Mesendoderm (in vitro differentiated cells): ENCODE measurements at regions not wholly inside any gene's neighbourhood (a gene's known extent, or its start where the extent isn't known, plus 50 kb on each side); places are given as distances from the start of the nearest gene placed in this dataset.
A peak's percentile ranks its signal among the peaks of the same experiment; 100 is the strongest.

Experiments
- DNase-seq: peaks from one replicate; pipeline ENCODE4 v3.0.0; 2013
- H2AK5ac ChIP-seq: 2 replicates; pipeline ENCODE4 v1.6.1; 2013; ENCODE audit warnings: low read length, inconsistent platforms
- H2BK120ac ChIP-seq: 2 replicates; pipeline ENCODE4 v1.6.1; 2013; ENCODE audit warnings: low read depth, mild to moderate bottlenecking, low read length, moderate library complexity, mixed read lengths
- H2BK15ac ChIP-seq: replicated peaks from 2 replicates; pipeline ENCODE4 v1.6.1; 2013; ENCODE audit warnings: low read depth, mild to moderate bottlenecking, moderate library complexity
- H2BK5ac ChIP-seq: 2 replicates; pipeline ENCODE4 v1.6.1; 2013; ENCODE audit warnings: low read length, inconsistent platforms
- H3K18ac ChIP-seq: 2 replicates; pipeline ENCODE4 v1.6.1; 2013; ENCODE audit warnings: mild to moderate bottlenecking, low read length, mixed read lengths
- H3K23ac ChIP-seq: one replicate; pipeline ENCODE4 v1.6.1; 2013; ENCODE audit warnings: low read length
- H3K27ac ChIP-seq: 2 replicates; pipeline ENCODE4 v1.5.1; 2013; ENCODE audit warnings: low read depth, mild to moderate bottlenecking, inconsistent platforms, low read length, moderate library complexity
- H3K27me3 ChIP-seq: 2 replicates; pipeline ENCODE4 v1.6.1; 2013; ENCODE audit warnings: low read length, control low read depth, mild to moderate bottlenecking, inconsistent platforms; ENCODE audit not compliant: insufficient read depth, poor library complexity
- H3K36me3 ChIP-seq: 2 replicates; pipeline ENCODE4 v1.6.1; 2013; ENCODE audit warnings: low read length, inconsistent platforms; ENCODE audit not compliant: control insufficient read depth, insufficient read depth
- H3K4ac ChIP-seq: one replicate; pipeline ENCODE4 v1.6.1; 2013; ENCODE audit warnings: low read depth, mild to moderate bottlenecking, low read length, moderate library complexity
- H3K4me1 ChIP-seq: 2 replicates; pipeline ENCODE4 v1.6.1; 2013; ENCODE audit warnings: low read depth, low read length, inconsistent platforms; ENCODE audit not compliant: control insufficient read depth
- H3K4me2 ChIP-seq: 2 replicates; pipeline ENCODE4 v1.6.1; 2013; ENCODE audit warnings: low read length
- H3K4me3 ChIP-seq: 2 replicates; pipeline ENCODE4 v1.5.1; 2013; ENCODE audit warnings: mild to moderate bottlenecking, low read length
- H3K56ac ChIP-seq: one replicate; pipeline ENCODE4 v1.6.1; 2013; ENCODE audit warnings: low read length
- H3K79me1 ChIP-seq: 2 replicates; pipeline ENCODE4 v1.6.1; 2013; ENCODE audit warnings: low read length, inconsistent platforms
- H3K79me2 ChIP-seq: 2 replicates; pipeline ENCODE4 v1.6.1; 2013; ENCODE audit warnings: mild to moderate bottlenecking, low read length; ENCODE audit not compliant: control insufficient read depth, insufficient read depth
- H3K9ac ChIP-seq: 2 replicates; pipeline ENCODE4 v1.6.1; 2013; ENCODE audit warnings: low read length, inconsistent platforms
- H4K5ac ChIP-seq: one replicate; pipeline ENCODE4 v1.6.1; 2013; ENCODE audit warnings: low read length
- H4K8ac ChIP-seq: one replicate; pipeline ENCODE4 v1.6.1; 2013; ENCODE audit warnings: low read depth, mild to moderate bottlenecking, control low read depth, low read length, moderate library complexity
- WGBS: extraction: QIAGEN DNeasy Blood & Tissue Kit; methylation state at CpG from one replicate; pipeline ENCODE4 v1.1.7; 2013; ENCODE audit warnings: low lambda C conversion rate, missing lambda C conversion rate; ENCODE audit not compliant: insufficient coverage; ENCODE audit errors: extremely low coverage; 5-methylcytosine and 5-hydroxymethylcytosine counted together

- no peak overlapping the region for H2AK5ac ChIP-seq
- H2BK5ac ChIP-seq: no peak overlapping the region
- H3K9ac ChIP-seq: no peak overlapping the region
- H3K79me2 ChIP-seq: no peaks in the 10 kb centered on the region
- no peak overlapping the region for H3K56ac ChIP-seq
- H3K27me3 ChIP-seq: no peaks in the 10 kb centered on the region
- H3K18ac ChIP-seq: no peak overlapping the region
- no peak overlapping the region for H2BK15ac ChIP-seq
- H3K4me1 ChIP-seq: no peaks in the 10 kb centered on the region
- H4K5ac ChIP-seq: no peak overlapping the region
- H3K4me2 ChIP-seq: no peak overlapping the region
- H3K27ac ChIP-seq: no peak overlapping the region
- H3K36me3 ChIP-seq: no peaks in the 10 kb centered on the region
- H3K23ac ChIP-seq: no peak overlapping the region
- DNase-seq: peak; percentile 90
- no CpG with 5 or more reads among the region's 9 CpGs for WGBS
- no peak overlapping the region for H3K4me3 ChIP-seq
- no peak overlapping the region for H4K8ac ChIP-seq
- H3K79me1 ChIP-seq: no peaks in the 10 kb centered on the region
- H2BK120ac ChIP-seq: no peak overlapping the region
- no peak overlapping the region for H3K4ac ChIP-seq
These were observed 691.2 kb downstream of the TBL1XR1 start for GRCh38 chr3:176505878-176506621.

- Histone ChIP-seq H3K36me3 (no peaks in the 10 kb centered on the region), H3K23ac (no peak overlapping the region), H2BK120ac (no peak overlapping the region), H3K4me3 (no peak overlapping the region), H3K18ac (no peak overlapping the region), H3K4me2 (no peak overlapping the region), H3K56ac (no peak overlapping the region), H3K79me2 (no peaks in the 10 kb centered on the region), H3K27ac (no peak overlapping the region), H3K4ac (no peak overlapping the region), H3K27me3 (no peaks in the 10 kb centered on the region), H4K5ac (no peak overlapping the region), H2AK5ac (no peak overlapping the region), H4K8ac (no peak overlapping the region), H3K4me1 (no peaks in the 10 kb centered on the region), H2BK5ac (no peak overlapping the region), H3K79me1 (no peaks in the 10 kb centered on the region), H3K9ac (no peak overlapping the region), H2BK15ac (no peak overlapping the region)
- no CpG with 5 or more reads among the region's 3 CpGs for WGBS
- DNase-seq: no peak
These were observed 706.2 kb downstream of the TBL1XR1 start for GRCh38 chr3:176491084-176491483.

- Histone ChIP-seq H4K5ac (no peak overlapping the region), H3K18ac (no peak overlapping the region), H2AK5ac (no peak overlapping the region), H3K4ac (no peak overlapping the region), H3K79me2 (no peaks in the 10 kb centered on the region), H3K36me3 (no peaks in the 10 kb centered on the region), H4K8ac (no peak overlapping the region), H2BK15ac (no peak overlapping the region), H3K56ac (no peak overlapping the region), H2BK120ac (no peak overlapping the region), H3K4me3 (no peak overlapping the region), H2BK5ac (no peak overlapping the region), H3K27me3 (no peaks in the 10 kb centered on the region), H3K4me1 (no peaks in the 10 kb centered on the region), H3K9ac (no peak overlapping the region), H3K23ac (no peak overlapping the region), H3K27ac (no peak overlapping the region), H3K4me2 (no peak overlapping the region), H3K79me1 (no peaks in the 10 kb centered on the region)
- no CpG with 5 or more reads among the region's 2 CpGs for WGBS
- no peak for DNase-seq
These were observed 706.9 kb downstream of the TBL1XR1 start for GRCh38 chr3:176490357-176490756.

GRCh38 chr3:176479248-176479647 is 718.0 kb downstream of the TBL1XR1 start:
- Histone ChIP-seq H4K5ac (no peak overlapping the region), H2BK15ac (no peak overlapping the region), H3K79me1 (no peaks in the 10 kb centered on the region), H3K4me2 (no peak overlapping the region), H2AK5ac (no peak overlapping the region), H3K36me3 (no peaks in the 10 kb centered on the region), H3K4me1 (no peaks in the 10 kb centered on the region), H3K79me2 (no peaks in the 10 kb centered on the region), H3K4me3 (no peak overlapping the region), H3K27me3 (no peaks in the 10 kb centered on the region), H3K27ac (no peak overlapping the region), H3K4ac (no peak overlapping the region), H2BK5ac (no peak overlapping the region), H3K9ac (no peak overlapping the region), H3K23ac (no peak overlapping the region), H3K56ac (no peak overlapping the region), H4K8ac (no peak overlapping the region), H3K18ac (no peak overlapping the region), H2BK120ac (no peak overlapping the region)
- no peak for DNase-seq
- no CpG with 5 or more reads among the region's 6 CpGs for WGBS

- Histone ChIP-seq H3K27ac (no peak overlapping the region), H3K23ac (no peak overlapping the region), H3K56ac (no peak overlapping the region), H3K4me2 (no peak overlapping the region), H3K79me2 (no peaks in the 10 kb centered on the region), H2BK5ac (no peak overlapping the region), H3K9ac (no peak overlapping the region), H2BK120ac (no peak overlapping the region), H3K4me3 (no peak overlapping the region), H3K18ac (no peak overlapping the region), H4K5ac (no peak overlapping the region), H3K4ac (no peak overlapping the region), H3K79me1 (no peaks in the 10 kb centered on the region), H4K8ac (no peak overlapping the region), H2BK15ac (no peak overlapping the region), H3K27me3 (no peaks in the 10 kb centered on the region), H3K4me1 (no peaks in the 10 kb centered on the region), H3K36me3 (no peaks in the 10 kb centered on the region), H2AK5ac (no peak overlapping the region)
- WGBS: no CpG with 5 or more reads among the region's 6 CpGs
- DNase-seq: peak; percentile 6
These were observed 727.5 kb downstream of the TBL1XR1 start for GRCh38 chr3:176469694-176470205.

GRCh38 chr3:176463610-176464009 is 733.7 kb downstream of the TBL1XR1 start:
- no peak overlapping the region for H3K4me3 ChIP-seq
- H2BK120ac ChIP-seq: no peak overlapping the region
- no peak for DNase-seq
- no peak overlapping the region for H3K23ac ChIP-seq
- H3K4ac ChIP-seq: no peak overlapping the region
- H2BK15ac ChIP-seq: no peak overlapping the region
- H3K4me1 ChIP-seq: no peaks in the 10 kb centered on the region
- no peaks in the 10 kb centered on the region for H3K79me1 ChIP-seq
- no CpG with 5 or more reads among the region's 2 CpGs for WGBS
- H3K27me3 ChIP-seq: no peaks in the 10 kb centered on the region
- no peak overlapping the region for H3K9ac ChIP-seq
- H3K36me3 ChIP-seq: no peaks in the 10 kb centered on the region
- no peak overlapping the region for H3K4me2 ChIP-seq
- H4K5ac ChIP-seq: no peak overlapping the region
- no peak overlapping the region for H3K27ac ChIP-seq
- no peak overlapping the region for H4K8ac ChIP-seq
- H3K56ac ChIP-seq: no peak overlapping the region
- no peak overlapping the region for H3K18ac ChIP-seq
- no peak overlapping the region for H2BK5ac ChIP-seq
- H3K79me2 ChIP-seq: no peaks in the 10 kb centered on the region
- no peak overlapping the region for H2AK5ac ChIP-seq
